ENCODE measurements at regions not wholly inside any gene's neighbourhood (a gene's known extent, or its start where the extent isn't known, plus 50 kb on each side); places are given as distances from the start of the nearest gene placed in this dataset.

DNA sequence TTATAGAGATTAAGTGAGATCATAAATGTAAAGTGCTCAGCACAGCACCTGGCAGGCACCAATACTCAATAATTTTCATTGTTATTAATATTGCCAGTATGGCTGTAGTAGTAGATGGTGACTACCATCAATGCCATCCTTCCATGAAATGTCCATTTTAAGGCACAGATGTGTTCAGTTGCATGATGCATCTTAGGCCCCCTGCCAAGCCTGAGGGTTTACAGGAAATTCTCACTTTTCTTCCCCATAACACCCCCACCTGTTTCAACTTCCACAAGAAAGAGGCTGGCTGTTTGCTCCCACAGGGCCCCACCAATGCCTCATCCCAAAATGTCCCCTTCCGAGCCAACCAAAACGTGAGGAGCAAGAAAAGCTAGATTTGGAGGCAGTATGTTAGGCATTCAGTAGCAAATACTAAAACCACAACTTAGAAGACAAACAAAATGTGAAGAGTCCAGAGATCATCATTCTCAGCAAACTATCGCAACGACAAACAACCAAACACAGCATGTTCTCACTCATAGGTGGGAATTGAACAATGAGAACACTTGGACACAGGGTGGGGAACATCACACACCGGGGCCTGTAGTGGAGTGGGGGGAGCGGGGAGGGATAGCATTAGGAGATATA is 110.6 kb upstream of the NHSL1 start:
- TF ChIP-seq ZNF384 (IDR thresholded peaks at IDR 0.05) (no peak), SUZ12 (IDR thresholded peaks at IDR 0.05) (no peak), NFRKB (IDR thresholded peaks at IDR 0.05) (no peak)
